GM18867 (cell line): ENCODE measurements at regions not wholly inside any gene's neighbourhood (a gene's known extent, or its start where the extent isn't known, plus 50 kb on each side); places are given as distances from the start of the nearest gene placed in this dataset.

Source experiments
- ATAC-seq: cut with Tn5 transposase; IDR thresholded peaks from one replicate; pipeline ENCODE4 v1.9.1; 2021; ENCODE audit warnings: mild to moderate bottlenecking, moderate library complexity; ENCODE audit not compliant: unreplicated experiment

- ATAC-seq = no peak
Observed at GRCh38 chr2:217327953-217328621, 468.2 kb upstream of the TNP1 start.

GRCh38 chr2:217326238-217327022 is 466.6 kb upstream of the TNP1 start:
- ATAC-seq = no peak

GRCh38 chr2:217325816-217326215 is 466.0 kb upstream of the TNP1 start:
- no peak for ATAC-seq

- ATAC-seq = no peak
Observed at GRCh38 chr2:217325251-217325650, 465.4 kb upstream of the TNP1 start.

- ATAC-seq = no peak
Observed at GRCh38 chr2:217316743-217317142, 456.9 kb upstream of the TNP1 start.

- no peak for ATAC-seq
Observed at GRCh38 chr2:217314021-217314460, 454.2 kb upstream of the TNP1 start.

- no peak for ATAC-seq
Observed at GRCh38 chr2:217313386-217313785, 453.5 kb upstream of the TNP1 start.

- ATAC-seq = no peak
Observed at GRCh38 chr2:217309056-217309455, 449.2 kb upstream of the TNP1 start.

- ATAC-seq = no peak
Observed at GRCh38 chr2:217307023-217307422, 447.2 kb upstream of the TNP1 start.

GRCh38 chr2:217305882-217306281 is 446.0 kb upstream of the TNP1 start:
- ATAC-seq = no peak

GRCh38 chr2:217304582-217304981 is 444.7 kb upstream of the TNP1 start:
- no peak for ATAC-seq

- no peak for ATAC-seq
Observed at GRCh38 chr2:217302856-217303255, 443.0 kb upstream of the TNP1 start.

- no peak for ATAC-seq
Observed at GRCh38 chr2:217301142-217301925, 441.5 kb upstream of the TNP1 start.

- ATAC-seq = no peak
Observed at GRCh38 chr2:217299590-217299989, 439.7 kb upstream of the TNP1 start.

- no peak for ATAC-seq
Observed at GRCh38 chr2:217297096-217297495, 437.2 kb upstream of the TNP1 start.

- no peak for ATAC-seq
Observed at GRCh38 chr2:217294818-217295217, 435.0 kb upstream of the TNP1 start.

GRCh38 chr2:217294211-217294610 is 434.3 kb upstream of the TNP1 start:
- ATAC-seq = no peak

- no peak for ATAC-seq
Observed at GRCh38 chr2:217293607-217294006, 433.7 kb upstream of the TNP1 start.

- ATAC-seq = no peak
Observed at GRCh38 chr2:217293046-217293445, 433.2 kb upstream of the TNP1 start.

GRCh38 chr2:217291259-217291658 is 431.4 kb upstream of the TNP1 start:
- no peak for ATAC-seq

GRCh38 chr2:217290467-217290866 is 430.6 kb upstream of the TNP1 start:
- ATAC-seq = no peak

- no peak for ATAC-seq
Observed at GRCh38 chr2:217289907-217290280, 430.0 kb upstream of the TNP1 start.
